ENCODE measurements at regions not wholly inside any gene's neighbourhood (a gene's known extent, or its start where the extent isn't known, plus 50 kb on each side); places are given as distances from the start of the nearest gene placed in this dataset.
"Not testable (repeated sequence)": the region's sequence is repeated elsewhere in the genome, so short reads cannot be mapped to it uniquely, and the experiment has no call there.

GRCh38 chr5:34420191-34420590 is 235.9 kb upstream of the RAI14 start:
- TF ChIP-seq CTCF (conservative IDR thresholded peaks at IDR 0.05); EZH2 (IDR thresholded peaks at IDR 0.05; ENCODE audit: low read depth): not testable (repeated sequence)

Measured in PC-9 (cell line).